NCI-H1436 (cell line): ENCODE measurements at regions not wholly inside any gene's neighbourhood (a gene's known extent, or its start where the extent isn't known, plus 50 kb on each side); places are given as distances from the start of the nearest gene placed in this dataset.

Experiments used
- DNase-seq: peaks from one replicate; lab custom pipeline; 2025; lab: John Stamatoyannopoulos, UW

- DNase-seq = no peak
Observed at GRCh38 chr22:49586873-49587272, 240.8 kb downstream of the BRD1 start.

- DNase-seq = no peak
Observed at GRCh38 chr22:49586244-49586748, 241.4 kb downstream of the BRD1 start.

DNA sequence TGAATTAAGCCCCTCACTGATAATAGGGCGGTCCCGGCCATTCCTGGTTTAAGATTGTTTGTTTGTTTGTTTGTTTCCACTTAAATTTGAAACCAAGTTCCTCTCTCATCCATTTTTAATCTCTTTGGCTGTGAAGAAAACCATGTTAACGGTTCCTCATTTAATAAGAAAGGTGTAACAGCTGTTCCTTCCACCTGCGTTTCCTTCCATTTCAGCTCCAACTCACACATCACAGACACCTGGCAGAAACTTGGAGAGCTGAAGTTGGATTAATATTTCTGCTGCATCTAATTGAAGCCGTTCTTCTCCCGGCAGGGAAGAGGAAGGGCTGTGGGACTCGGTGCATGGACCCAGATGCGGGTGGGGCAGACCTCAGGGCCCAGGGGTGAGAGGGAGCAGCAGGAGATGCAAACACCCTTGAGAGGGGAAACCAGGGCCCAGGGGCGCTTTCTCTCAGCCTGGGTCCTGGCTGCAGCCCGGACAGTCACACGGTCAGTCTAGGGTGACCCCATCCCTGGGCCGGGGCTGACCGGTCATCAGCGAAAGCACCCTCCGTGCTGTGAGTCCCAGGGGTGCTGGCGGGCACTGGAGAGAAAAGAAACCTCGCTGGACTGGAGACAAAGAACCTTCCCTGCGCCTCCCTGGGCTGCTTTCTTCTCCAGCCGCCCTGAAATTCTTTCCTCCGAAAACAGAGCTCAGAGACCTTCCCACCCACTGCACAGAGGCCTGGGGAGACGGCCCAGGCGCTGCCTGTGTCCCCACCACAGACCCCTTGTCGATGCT is 242.0 kb downstream of the BRD1 start:
- no peak for DNase-seq

DNA sequence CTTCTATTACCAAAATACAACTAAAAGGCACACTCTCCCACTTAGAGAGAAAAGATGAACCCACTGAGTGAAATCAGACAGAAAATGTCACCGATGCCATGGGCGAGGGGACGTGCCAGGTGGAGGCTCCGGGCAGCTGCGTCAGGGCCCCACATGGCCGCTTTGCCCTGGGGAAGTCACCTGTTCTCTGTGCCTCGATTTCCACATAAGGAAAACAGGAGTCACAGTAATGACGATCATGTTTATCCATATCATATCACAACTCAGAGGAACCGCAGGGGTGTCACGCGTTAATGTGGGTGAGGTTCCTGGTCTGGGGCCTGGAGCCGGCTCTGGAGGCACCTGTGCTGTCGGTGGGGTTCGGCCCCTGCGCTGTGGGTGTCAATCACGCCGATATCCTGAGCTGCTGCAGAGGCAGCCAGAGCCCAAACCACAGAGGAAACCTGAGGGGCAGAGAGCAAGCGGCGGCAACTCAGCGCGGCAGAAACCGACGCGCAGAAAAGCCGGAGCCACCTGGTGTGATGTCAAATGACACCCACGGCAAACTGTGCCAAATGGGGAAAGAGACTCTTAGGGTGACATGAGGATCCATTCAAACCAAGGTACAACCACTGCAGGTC is 243.7 kb downstream of the BRD1 start:
- no peak for DNase-seq

DNA sequence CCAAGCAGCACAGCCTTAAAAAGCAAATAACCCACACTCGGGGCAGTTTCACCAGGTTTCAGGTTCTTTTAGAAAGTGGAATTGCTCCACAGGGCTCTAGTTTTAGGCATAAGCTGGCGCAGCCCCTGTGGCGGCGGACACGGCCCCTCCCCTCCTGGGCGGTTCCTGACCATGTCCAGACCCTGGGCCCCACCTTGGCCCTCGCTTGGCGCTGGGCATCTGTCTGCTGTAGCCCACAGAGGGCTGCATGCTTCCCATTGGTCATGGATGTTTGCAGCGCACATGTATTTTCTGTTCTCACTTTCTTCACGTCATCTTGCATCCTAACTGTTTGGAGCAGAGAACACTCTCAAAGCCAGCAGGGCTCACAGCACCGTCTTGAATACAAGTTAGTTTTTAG is 244.3 kb downstream of the BRD1 start:
- no peak for DNase-seq

- DNase-seq = no peak
Observed at GRCh38 chr22:49582678-49583077, 245.0 kb downstream of the BRD1 start.

GRCh38 chr22:49582181-49582580 is 245.5 kb downstream of the BRD1 start:
- no peak for DNase-seq

- no peak for DNase-seq
Observed at GRCh38 chr22:49580024-49580423, 247.6 kb downstream of the BRD1 start.

- DNase-seq = no peak
Observed at GRCh38 chr22:49577168-49578060, 250.3 kb downstream of the BRD1 start.

DNA sequence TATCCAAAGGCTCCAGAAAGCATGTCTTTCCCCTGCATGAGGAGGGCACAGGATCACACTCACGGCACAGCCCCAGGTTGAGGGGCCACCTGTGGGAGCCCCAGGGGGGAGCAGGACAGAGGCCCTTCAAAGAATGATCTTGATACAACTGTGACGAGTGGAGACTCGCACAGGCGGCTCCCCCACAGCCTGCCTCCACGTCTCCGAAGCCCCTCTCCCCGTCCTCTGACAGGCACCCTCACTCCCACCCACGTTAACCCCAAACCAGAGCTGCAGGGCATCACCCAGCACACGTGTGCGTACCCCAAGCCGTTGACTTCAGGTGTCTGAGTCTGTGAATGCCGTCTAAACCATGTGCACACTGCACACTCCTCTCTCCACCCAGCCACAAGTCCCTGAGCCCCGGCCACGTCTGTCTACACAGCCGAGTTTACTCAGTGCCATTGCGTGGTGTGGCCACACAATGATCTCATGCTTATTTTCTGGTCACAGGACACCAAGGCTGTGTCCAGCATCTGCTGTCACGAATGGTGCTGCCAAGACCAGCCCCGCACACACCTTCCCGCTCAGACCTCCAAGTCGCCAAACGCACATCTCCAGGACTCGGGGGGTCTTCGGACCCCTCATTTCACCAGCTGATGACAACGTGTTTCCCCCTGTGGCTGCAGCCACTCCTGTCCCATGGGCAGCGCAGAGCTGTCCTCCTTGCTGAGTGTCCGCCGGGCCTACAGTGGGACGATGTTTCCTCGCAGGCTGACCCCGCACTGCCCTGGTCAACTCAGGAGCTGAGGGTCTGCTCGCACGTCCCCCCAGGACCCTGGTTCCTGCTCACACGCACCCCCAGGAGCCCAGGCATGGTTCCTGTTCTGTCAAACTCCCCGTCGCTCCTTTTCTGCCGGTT is 251.2 kb downstream of the BRD1 start:
- no peak for DNase-seq

DNA sequence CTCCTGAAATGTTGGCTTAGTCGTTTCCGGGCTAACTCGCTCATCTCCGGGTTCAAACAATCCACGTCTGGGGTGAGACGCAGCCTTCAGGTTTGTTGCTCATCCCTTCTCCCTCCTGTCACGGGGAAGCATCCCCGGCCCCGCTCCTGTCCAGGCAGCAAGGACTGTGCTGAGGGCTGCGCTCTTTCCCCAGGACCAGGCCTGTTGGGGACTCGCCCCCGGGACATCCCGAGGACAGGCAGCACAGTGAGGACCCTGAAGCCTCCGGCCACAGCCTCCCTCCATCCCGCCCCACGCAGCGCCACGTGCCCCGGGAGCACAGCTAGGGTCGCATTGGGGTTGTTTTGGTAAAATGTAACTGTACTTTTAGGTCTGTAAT is 252.0 kb downstream of the BRD1 start:
- DNase-seq = no peak

GRCh38 chr22:49574881-49575702 is 252.6 kb downstream of the BRD1 start:
- DNase-seq = no peak

DNA sequence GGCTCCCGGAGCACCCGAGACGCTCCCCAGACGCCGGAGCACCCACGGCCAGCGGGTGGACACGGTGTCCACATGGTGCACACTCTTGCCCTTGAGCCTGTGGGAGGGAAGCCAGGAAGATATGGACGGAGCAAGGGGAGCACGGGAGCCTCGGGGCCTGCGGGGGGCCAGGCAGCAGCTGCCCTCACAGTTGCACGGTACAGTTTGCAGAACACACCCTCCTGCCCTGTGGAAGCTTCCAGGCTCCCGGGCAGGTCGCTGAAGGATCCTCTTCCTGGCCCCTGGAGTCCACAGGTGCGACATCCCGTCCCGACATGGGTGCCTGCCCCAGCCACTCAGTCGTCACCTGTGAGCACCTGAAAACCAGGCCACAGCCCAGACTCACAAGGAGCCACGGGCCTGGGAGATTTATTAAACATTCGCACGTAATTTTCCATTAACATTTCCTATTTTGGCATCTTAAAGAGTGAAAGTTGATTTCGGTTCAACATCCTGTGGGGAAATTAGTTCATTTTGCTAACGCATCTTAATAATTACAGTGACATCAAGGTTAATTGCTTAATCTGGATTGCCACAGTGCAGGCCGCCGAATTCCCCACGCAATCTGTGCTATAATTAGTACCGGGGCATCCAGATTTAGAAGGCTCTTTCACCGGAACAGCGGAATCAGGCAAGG is 253.3 kb downstream of the BRD1 start:
- DNase-seq = no peak

DNA sequence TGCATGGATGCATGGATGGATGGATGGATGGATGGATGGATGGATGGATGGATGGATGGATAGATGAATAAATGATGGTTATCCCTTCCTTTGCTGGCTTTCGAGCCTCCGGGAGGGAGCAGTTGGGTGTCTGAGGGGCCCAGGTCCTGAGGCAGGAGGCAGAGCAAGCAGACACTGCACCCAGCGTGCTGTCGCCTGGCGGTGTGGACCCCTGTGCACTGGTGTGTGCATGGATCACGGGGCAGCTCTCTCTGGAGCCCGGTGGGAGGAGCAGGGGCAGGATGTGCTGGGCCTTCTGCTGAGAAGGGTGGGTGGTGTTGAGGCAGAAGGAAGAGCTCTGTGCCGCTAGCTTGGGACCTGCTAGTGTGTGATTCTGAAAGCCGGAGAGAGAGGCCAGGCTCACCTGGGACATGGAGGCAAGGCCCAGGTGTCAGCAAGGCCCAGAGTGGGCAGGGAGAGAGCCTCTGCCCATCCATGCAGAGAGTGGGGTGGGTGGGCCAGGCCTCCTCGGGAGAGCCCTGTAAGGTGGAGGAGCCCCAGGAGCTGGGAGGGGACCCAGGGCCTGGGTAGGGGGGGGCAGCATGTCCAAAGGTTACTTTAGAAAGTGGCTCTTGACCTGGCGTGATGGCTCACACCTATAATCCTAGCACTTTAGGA is 254.4 kb downstream of the BRD1 start:
- DNase-seq = no peak

GRCh38 chr22:49571326-49571725 is 256.3 kb downstream of the BRD1 start:
- DNase-seq = no peak

- no peak for DNase-seq
Observed at GRCh38 chr22:49570032-49570848, 257.4 kb downstream of the BRD1 start.

DNA sequence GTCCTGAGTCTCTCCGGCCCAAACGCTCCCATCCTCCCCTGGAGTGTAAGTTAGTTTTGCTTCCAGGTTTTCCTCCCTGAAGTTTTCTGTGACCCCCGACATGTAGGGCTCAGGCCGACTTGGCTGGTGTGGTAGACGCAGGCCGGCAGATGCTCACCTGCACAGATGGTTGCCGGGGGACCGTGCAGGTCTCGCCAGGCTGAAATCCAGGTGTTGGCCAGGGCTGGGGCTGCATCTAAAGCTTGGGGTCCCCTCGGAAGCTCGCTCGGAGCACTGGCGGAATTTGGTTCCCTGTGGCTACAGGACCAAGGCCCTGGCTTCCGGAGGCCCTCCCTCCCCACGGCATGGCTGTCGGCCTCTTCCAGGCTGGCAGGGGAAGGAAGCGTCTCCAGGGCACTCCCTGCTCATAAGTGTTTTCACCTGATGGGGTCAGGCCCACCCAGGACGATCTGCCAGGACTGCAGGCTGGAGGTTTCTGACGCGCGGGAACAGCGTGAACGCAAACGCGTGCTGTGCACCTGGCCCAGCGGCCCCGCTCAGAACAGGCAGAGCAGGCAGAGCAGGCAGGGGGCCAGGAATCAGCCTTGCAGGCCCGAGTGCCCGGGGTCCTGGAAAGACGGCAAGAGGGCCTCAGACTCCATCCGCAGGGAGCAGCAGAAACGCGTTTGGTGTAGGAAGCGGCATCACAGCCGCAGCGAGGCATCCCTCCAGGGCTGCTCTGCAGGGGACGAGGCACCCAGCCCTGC is 258.2 kb downstream of the BRD1 start:
- no peak for DNase-seq

GRCh38 chr22:49568751-49569285 is 258.9 kb downstream of the BRD1 start:
- DNase-seq = no peak
